ENCODE measurements at regions not wholly inside any gene's neighbourhood (a gene's known extent, or its start where the extent isn't known, plus 50 kb on each side); places are given as distances from the start of the nearest gene placed in this dataset.

GRCh38 chr2:195468771-195469170 lies 188.3 kb upstream of the SLC39A10 start:
- no peak overlapping the region for H3K4me3 ChIP-seq (ENCODE audit: low read depth, low read length)
- TF ChIP-seq CTCF (IDR thresholded peaks at IDR 0.05; ENCODE audit: borderline replicate concordance, insufficient read depth, low read depth, low read length) = no peak

GRCh38 chr2:195466427-195466826 lies 190.6 kb upstream of the SLC39A10 start:
- H3K4me3 ChIP-seq (ENCODE audit: low read depth, low read length) = no peak overlapping the region
- no peak for TF ChIP-seq CTCF (IDR thresholded peaks at IDR 0.05; ENCODE audit: borderline replicate concordance, insufficient read depth, low read depth, low read length)

- H3K4me3 ChIP-seq (ENCODE audit: low read depth, low read length) = no peak overlapping the region
- no peak for TF ChIP-seq CTCF (IDR thresholded peaks at IDR 0.05; ENCODE audit: borderline replicate concordance, insufficient read depth, low read depth, low read length)
These were observed 196.0 kb upstream of the SLC39A10 start for GRCh38 chr2:195461010-195461409.

GRCh38 chr2:195458936-195459335 lies 198.1 kb upstream of the SLC39A10 start:
- TF ChIP-seq CTCF (IDR thresholded peaks at IDR 0.05; ENCODE audit: borderline replicate concordance, insufficient read depth, low read depth, low read length) = no peak
- H3K4me3 ChIP-seq (ENCODE audit: low read depth, low read length) = no peak overlapping the region

- no peak for TF ChIP-seq CTCF (IDR thresholded peaks at IDR 0.05; ENCODE audit: borderline replicate concordance, insufficient read depth, low read depth, low read length)
- no peak overlapping the region for H3K4me3 ChIP-seq (ENCODE audit: low read depth, low read length)
These were observed 199.2 kb upstream of the SLC39A10 start for GRCh38 chr2:195457873-195458272.

GRCh38 chr2:195456771-195457170 lies 200.3 kb upstream of the SLC39A10 start:
- TF ChIP-seq CTCF (IDR thresholded peaks at IDR 0.05; ENCODE audit: borderline replicate concordance, insufficient read depth, low read depth, low read length) = no peak

GRCh38 chr2:195451160-195451559 lies 205.9 kb upstream of the SLC39A10 start:
- no peak for TF ChIP-seq CTCF (IDR thresholded peaks at IDR 0.05; ENCODE audit: borderline replicate concordance, insufficient read depth, low read depth, low read length)
- no peak overlapping the region for H3K4me3 ChIP-seq (ENCODE audit: low read depth, low read length)

More at GRCh38 chr2:195456771-195457170, 200.3 kb upstream of the SLC39A10 start:
- no peak overlapping the region for H3K4me3 ChIP-seq (ENCODE audit: low read depth, low read length)
